Right lobe of liver (tissue), 4 donors: ENCODE measurements at regions not wholly inside any gene's neighbourhood (a gene's known extent, or its start where the extent isn't known, plus 50 kb on each side); places are given as distances from the start of the nearest gene placed in this dataset.

Source experiments
- CTCF ChIP-seq, 4 donors: fragments of 200-600 bp in 3 of 4; fragments of 450-650 bp in 1 of 4; IDR thresholded peaks; one replicate each; pipeline versions ENCODE4 v1.5.1 to v1.8.0; 2016 to 2022; ENCODE audit warnings: antibody characterized with exemption in 4 of 4, mild to moderate bottlenecking in 2 of 4
- POLR2A ChIP-seq: fragments of 450-650 bp; IDR thresholded peaks from one replicate; pipeline ENCODE4 v1.6.1; 2017; ENCODE audit warnings: antibody characterized with exemption, mild to moderate bottlenecking
- donor health status: DM: no; HTN: no; CAD: no.
- donor health status: DM: no; HTN: no; CAD: no.
- donor health status: DM: no; HTN: yes; CAD: no.

GRCh38 chr14:41073544-41073943 is 533.1 kb upstream of the LRFN5 start:
- no peak for TF ChIP-seq POLR2A
- no peak for TF ChIP-seq CTCF (IDR thresholded peaks at IDR 0.05)
